ENCODE measurements at regions not wholly inside any gene's neighbourhood (a gene's known extent, or its start where the extent isn't known, plus 50 kb on each side); places are given as distances from the start of the nearest gene placed in this dataset.

GRCh38 chr15:66897416-66897815 lies 168.0 kb upstream of the SMAD3 start:
- Histone ChIP-seq H2BK120ac (replicated peaks; ENCODE audit: low read depth, low read length) (no peak overlapping the region), H3K14ac (ENCODE audit: insufficient read length) (no peak overlapping the region), H2BK15ac (ENCODE audit: low read length) (no peak overlapping the region), H3K23me2 (ENCODE audit: low read depth, low read length) (no peaks in the 10 kb centered on the region), H3K9ac (replicated peaks in 1 of 4; ENCODE audit: extremely low read depth in 1 of 4, low read depth in 3 of 4, low read length in 3 of 4) (no peak overlapping the region), H3K79me2 (ENCODE audit: control insufficient read depth in 1 of 2, insufficient read depth in 2 of 2, low read length in 2 of 2) (no peaks in the 10 kb centered on the region), H2BK20ac (ENCODE audit: low read length) (no peak overlapping the region), H3K56ac (replicated peaks; ENCODE audit: insufficient read length, low read depth, low read length) (no peak overlapping the region), H2BK5ac (ENCODE audit: low read depth, low read length) (no peak overlapping the region), H4K8ac (ENCODE audit: extremely low read depth, insufficient read depth, low read length) (no peak overlapping the region), H3K4me1 (replicated peaks in 1 of 4; ENCODE audit: control insufficient read depth in 3 of 4, insufficient read depth in 4 of 4, low read length in 3 of 4) (peaks cover 0 to 5% (median 2%) of the 10 kb centered on the region in 4 experiments; a peak in 3 of 7 replicates), H3K18ac (ENCODE audit: extremely low read depth, low read length) (no peak overlapping the region), H3K36me3 (ENCODE audit: control insufficient read depth in 2 of 4, insufficient read depth in 4 of 4, low read length in 3 of 4) (no peaks in the 10 kb centered on the region), H4K91ac (replicated peaks; ENCODE audit: insufficient read length, low read length) (no peak overlapping the region), H2BK12ac (ENCODE audit: low read depth, low read length) (no peak overlapping the region), H3K4me2 (ENCODE audit: insufficient read depth in 1 of 2, low read depth in 2 of 2, low read length in 2 of 2) (no peak overlapping the region), H4K20me1 (replicated peaks in 1 of 2; ENCODE audit: control insufficient read depth in 1 of 2, insufficient read depth in 2 of 2, low read length in 2 of 2) (no peaks in the 10 kb centered on the region), H2AK5ac (ENCODE audit: low read depth, low read length) (no peak overlapping the region), H3K4ac (replicated peaks; ENCODE audit: insufficient read length, low read depth, low read length) (no peak overlapping the region), H3K79me1 (ENCODE audit: low read depth, low read length) (no peaks in the 10 kb centered on the region), H3K4me3 (ENCODE audit: extremely low read depth in 1 of 4, insufficient read depth in 2 of 4, low read depth in 3 of 4, low read length in 4 of 4) (no peak overlapping the region), H3K9me3 (ENCODE audit: insufficient read depth in 2 of 2, low read depth in 1 of 2, low read length in 1 of 2) (no peaks in the 10 kb centered on the region), H3K27ac (ENCODE audit: low read depth, low read length) (no peak overlapping the region), H3K23ac (ENCODE audit: insufficient read length) (no peak overlapping the region), H2AFZ (ENCODE audit: low read length) (no peak overlapping the region), H3K27me3 (replicated peaks in 1 of 4; ENCODE audit: control insufficient read depth in 3 of 4, extremely low read depth in 1 of 4, insufficient read depth in 3 of 4, low read length in 3 of 4) (peaks cover 0 to 3% (median 0%) of the 10 kb centered on the region in 4 experiments; a peak in 1 of 7 replicates), H4K5ac (ENCODE audit: insufficient read length, low read depth, low read length) (no peak overlapping the region)
- CTCF ChIA-PET (ENCODE audit: partially characterized antibody), result interaction anchor here (1.1 to 4.6 kb wide), 6 partner anchors 10 to 407 kb away, joined by 3 to 27 read pairs (median 3); no protein-coding TSS in a partner anchor
- POLR2A ChIA-PET (ENCODE audit: partially characterized antibody), result no interaction called here
- TF ChIP-seq ASH2L (IDR thresholded peaks at IDR 0.05; ENCODE audit: low read length) (no peak), POLR2A (IDR thresholded peaks at IDR 0.05; ENCODE audit: control extremely low read depth in 1 of 2, low read depth in 2 of 2, low read length in 2 of 2) (no peak), GTF2F1 (IDR thresholded peaks at IDR 0.05; ENCODE audit: borderline replicate concordance, low read depth, low read length) (no peak), KDM4A (IDR thresholded peaks at IDR 0.05; ENCODE audit: low read depth, low read length, severe bottlenecking) (no peak), HDAC6 (IDR thresholded peaks at IDR 0.05; ENCODE audit: low read depth, low read length) (no peak), RBBP5 (IDR thresholded peaks at IDR 0.05; ENCODE audit: borderline replicate concordance, low read depth, low read length) (no peak), JUN (IDR thresholded peaks at IDR 0.05; ENCODE audit: low read depth, low read length) (no peak), KDM5A (IDR thresholded peaks at IDR 0.05; ENCODE audit: low read length) (no peak), RFX5 (IDR thresholded peaks at IDR 0.05; ENCODE audit: borderline replicate concordance, low read depth, low read length) (no peak), SP2 (IDR thresholded peaks at IDR 0.05; ENCODE audit: low read length) (no peak), EGR1 (IDR thresholded peaks at IDR 0.05; ENCODE audit: borderline replicate concordance, low read depth, low read length) (no peak), RXRA (IDR thresholded peaks at IDR 0.05; ENCODE audit: insufficient read depth, low read depth, low read length) (no peak)
- WGBS, 2 experiments (ENCODE audit: extremely low coverage in 1 of 2, insufficient coverage in 1 of 2, insufficient read length in 1 of 2, insufficient replicate concordance in 2 of 2, low coverage in 1 of 2, low lambda C conversion rate in 2 of 2, missing lambda C conversion rate in 1 of 2), result 88% methylated on average over 4 of the region's 4 CpGs; no CpG with 5 or more reads in 1 of the 2 experiments
- no peak for FAIRE-seq
- DNase-seq (ENCODE audit: low read depth in 1 of 2, low spot score in 2 of 2), result no peak
